ENCODE measurements at regions not wholly inside any gene's neighbourhood (a gene's known extent, or its start where the extent isn't known, plus 50 kb on each side); places are given as distances from the start of the nearest gene placed in this dataset.
"Not testable (repeated sequence)": the region's sequence is repeated elsewhere in the genome, so short reads cannot be mapped to it uniquely, and the experiment has no call there.

- TF ChIP-seq CTCF, POLR2A, EP300, POLR2AphosphoS5 (IDR thresholded peaks at IDR 0.05): not testable (repeated sequence)
These were observed 296.5 kb upstream of the C1QTNF3 start for GRCh38 chr5:34339408-34340001.

Measured in suprapubic skin (tissue), 4 donors.